HCT116 (cell line): ENCODE measurements at regions not wholly inside any gene's neighbourhood (a gene's known extent, or its start where the extent isn't known, plus 50 kb on each side); places are given as distances from the start of the nearest gene placed in this dataset.

ENCODE experiments used
- ATAC-seq: fragments of 200-7000 bp; cut with Tn5 transposase; 2 replicates; pipeline ENCODE4 v1.9.1; 2020; ENCODE audit warnings: mild to moderate bottlenecking, moderate library complexity
- BruUV-seq: library from RNA; stranded (reverse); fragments of 400-500 nt; replicated peaks from 2 replicates; lab custom pipeline; 2021; lab: Mats Ljungman, UMichigan
- CTCF ChIA-PET: fragments of 300-600 bp; sonication (Branson Sonifier 250); formaldehyde crosslinking; loops from one replicate; lab custom pipeline; 2021; ENCODE audit warnings: antibody characterized with exemption; lab: Charles Lee
- POLR2A ChIA-PET: fragments of 300-600, 350-600 bp; sonication (Branson Sonifier 250); formaldehyde crosslinking; loops from one replicate; lab custom pipeline; 2021; ENCODE audit warnings: antibody characterized with exemption; lab: Charles Lee
- RAD21 ChIA-PET, 2 experiments: fragments of 300-600 bp; sonication (Branson Sonifier 250); formaldehyde crosslinking; loops; one replicate each; lab custom pipeline; 2023; ENCODE audit warnings: low total read pairs in 2 of 2; ENCODE audit not compliant: uncharacterized antibody in 2 of 2, unreplicated experiment in 2 of 2, low non-redundant PET in 1 of 2; lab: Charles Lee
- DNase-seq: peaks from one replicate; pipeline ENCODE4 v3.0.0-alpha.2; 2010; ENCODE audit warnings: low read depth, low spot score
- H2AFZ ChIP-seq: fragments of 200-600 bp; shearing (Covaris generic), sonication (generic); 2 replicates; pipeline ENCODE4 v1.6.1; 2017; ENCODE audit warnings: low read depth, mixed run types, mixed read lengths, antibody characterized with exemption, low read length; ENCODE audit not compliant: poor library complexity, severe bottlenecking
- H3K27ac ChIP-seq: 2 replicates; pipeline ENCODE4 v1.5.1; 2012; ENCODE audit warnings: low read depth, low read length
- H3K27me3 ChIP-seq: fragments of 200-600 bp; sonication (generic); 2 replicates; pipeline ENCODE4 v1.6.1; 2016; ENCODE audit warnings: mixed run types, low read length, mixed read lengths; ENCODE audit not compliant: insufficient read depth
- H3K36me3 ChIP-seq, 2 experiments: fragments of 200-500 bp in 1 of 2; fragments of 200-600 bp in 1 of 2; sonication (Bioruptor generic) in 1 of 2; sonication (generic) in 1 of 2; 2 replicates each; pipeline versions ENCODE4 v1.5.1 to v1.6.1; 2014 to 2016; ENCODE audit warnings: low read length in 2 of 2, inconsistent platforms in 1 of 2, mixed read lengths in 1 of 2, mixed run types in 1 of 2; ENCODE audit not compliant: insufficient read depth in 2 of 2, control insufficient read depth in 1 of 2
- H3K4me1 ChIP-seq, 2 experiments: fragments of 200-600 bp in 1 of 2; sonication (generic) in 1 of 2; 2 replicates each; pipeline versions ENCODE4 v1.5.1 to v1.6.1; 2012 to 2017; ENCODE audit warnings: low read length in 2 of 2, inconsistent platforms in 1 of 2, mild to moderate bottlenecking in 1 of 2, mixed read lengths in 1 of 2, mixed run types in 1 of 2, moderate library complexity in 1 of 2; ENCODE audit not compliant: insufficient read depth in 2 of 2, control insufficient read depth in 1 of 2
- H3K4me2 ChIP-seq: fragments of 200-600 bp; sonication (generic); 2 replicates; pipeline ENCODE4 v1.6.1; 2017; ENCODE audit warnings: mixed run types, low read length, mixed read lengths
- H3K4me3 ChIP-seq, 2 experiments: fragments of 200-600 bp in 1 of 2; sonication (generic) in 1 of 2; replicated peaks in 1 of 2; 2 replicates each; pipeline ENCODE4 v1.5.1; 2011 to 2016; ENCODE audit warnings: low read length in 2 of 2, control low read depth in 1 of 2, low read depth in 1 of 2, mild to moderate bottlenecking in 1 of 2, mixed read lengths in 1 of 2, mixed run types in 1 of 2
- H3K79me2 ChIP-seq: fragments of 200-600 bp; sonication (generic); 2 replicates; pipeline ENCODE4 v1.6.1; 2017; ENCODE audit warnings: mild to moderate bottlenecking, mixed run types, low read length, moderate library complexity, mixed read lengths; ENCODE audit not compliant: insufficient read depth
- H3K9ac ChIP-seq: fragments of 200-600 bp; sonication (generic); 2 replicates; pipeline ENCODE4 v1.6.1; 2016; ENCODE audit warnings: low read length, mixed read lengths
- H3K9me2 ChIP-seq: fragments of 200-600 bp; sonication (generic), shearing (Covaris generic); 2 replicates; pipeline ENCODE4 v1.6.1; 2017; ENCODE audit warnings: mixed run types, mild to moderate bottlenecking, moderate library complexity; ENCODE audit not compliant: insufficient read depth
- H3K9me3 ChIP-seq, 2 experiments: fragments of 200-500 bp in 1 of 2; fragments of 200-600 bp in 1 of 2; sonication (Bioruptor generic) in 1 of 2; sonication (generic) in 1 of 2; 2 replicates each; pipeline ENCODE4 v1.6.1; 2014 to 2017; ENCODE audit warnings: low read length in 2 of 2, mixed read lengths in 2 of 2, inconsistent platforms in 1 of 2, low read depth in 1 of 2, mild to moderate bottlenecking in 1 of 2, mixed run types in 1 of 2, moderate library complexity in 1 of 2; ENCODE audit not compliant: control insufficient read depth in 1 of 2, insufficient read depth in 1 of 2
- H4K20me1 ChIP-seq: fragments of 200-600 bp; sonication (generic), shearing (Covaris generic); 2 replicates; pipeline ENCODE4 v1.6.1; 2017; ENCODE audit warnings: mixed run types, mild to moderate bottlenecking, moderate library complexity; ENCODE audit not compliant: insufficient read depth
- ATF3 ChIP-seq: IDR thresholded peaks from 2 replicates; pipeline ENCODE4 v1.6.1; 2012
- CEBPB ChIP-seq: IDR thresholded peaks from 2 replicates; pipeline ENCODE4 v1.6.1; 2012; ENCODE audit warnings: low read depth
- EGR1 ChIP-seq: IDR thresholded peaks from 2 replicates; pipeline ENCODE4 v1.6.1; 2012; ENCODE audit warnings: low read depth
- ELF1 ChIP-seq: IDR thresholded peaks from 2 replicates; pipeline ENCODE4 v1.6.1; 2012; ENCODE audit warnings: low read depth, borderline replicate concordance
- EZH2 ChIP-seq: fragments of 200-600 bp; sonication (generic); IDR thresholded peaks from 2 replicates; pipeline ENCODE4 v1.6.1; 2017; ENCODE audit warnings: antibody characterized with exemption, mixed run types
- EZH2phosphoT487 ChIP-seq: fragments of 200-600 bp; IDR thresholded peaks from 2 replicates; pipeline ENCODE4 v1.6.1; 2018; ENCODE audit warnings: antibody characterized with exemption, borderline replicate concordance
- FOSL1 ChIP-seq: IDR thresholded peaks from 2 replicates; pipeline ENCODE4 v1.6.1; 2012; ENCODE audit warnings: low read depth
- POLR2A ChIP-seq: IDR thresholded peaks from 2 replicates; pipeline ENCODE4 v1.7.0; 2011; ENCODE audit warnings: borderline replicate concordance; ENCODE audit not compliant: insufficient read depth, insufficient read length; ENCODE audit errors: extremely low read depth
- RAD21 ChIP-seq: IDR thresholded peaks from 2 replicates; pipeline ENCODE4 v1.6.1; 2012; ENCODE audit warnings: low read depth, mild to moderate bottlenecking
- SIN3A ChIP-seq: IDR thresholded peaks from 2 replicates; pipeline ENCODE4 v1.6.1; 2012; ENCODE audit warnings: low read depth
- SP1 ChIP-seq: IDR thresholded peaks from 2 replicates; pipeline ENCODE4 v1.6.1; 2012; ENCODE audit warnings: low read depth
- SRF ChIP-seq: IDR thresholded peaks from 2 replicates; pipeline ENCODE4 v1.6.1; 2012; ENCODE audit warnings: low read depth
- ZBTB33 ChIP-seq: IDR thresholded peaks from 2 replicates; pipeline ENCODE4 v1.6.1; 2011; ENCODE audit warnings: mild to moderate bottlenecking, low read length, moderate library complexity; ENCODE audit not compliant: insufficient replicate concordance; ENCODE audit errors: extremely low read depth
- ZFX ChIP-seq: fragments of 450-650 bp; IDR thresholded peaks from 2 replicates; pipeline ENCODE4 v1.6.1; 2017
- ZNF274 ChIP-seq: fragments of 200-500 bp; sonication (Bioruptor generic); IDR thresholded peaks from 2 replicates; pipeline ENCODE4 v1.6.1; 2014; ENCODE audit warnings: mild to moderate bottlenecking, low read depth, low read length, inconsistent platforms
- intact Hi-C: fragments of 100-400 bp; cut with micrococcal nuclease; formaldehyde crosslinking; loops from 2 replicates; pipeline ENCODE4 v1.10.0; 2022
- TF ChIP-seq, protein P1 (sequence below): IDR thresholded peaks from 2 replicates; pipeline ENCODE4 v1.6.1; 2012

GRCh38 chr1:221558396-221558795, 183.5 kb downstream of the DUSP10 start:
- Histone ChIP-seq H2AFZ (no peak overlapping the region), H3K79me2 (no peaks in the 10 kb centered on the region), H3K36me3 (no peaks in the 10 kb centered on the region), H3K27me3 (no peaks in the 10 kb centered on the region), H3K4me2 (no peak overlapping the region), H4K20me1 (no peaks in the 10 kb centered on the region), H3K9me3 (no peaks in the 10 kb centered on the region), H3K4me3 (no peak overlapping the region), H3K9ac (no peak overlapping the region), H3K27ac (no peak overlapping the region), H3K9me2 (no peaks in the 10 kb centered on the region), H3K4me1 (no peaks in the 10 kb centered on the region)
- intact Hi-C loops, result no loop called here
- TF ChIP-seq POLR2A (no peak), EZH2 (no peak), CEBPB (no peak)
- TF ChIP-seq, protein P1, sequence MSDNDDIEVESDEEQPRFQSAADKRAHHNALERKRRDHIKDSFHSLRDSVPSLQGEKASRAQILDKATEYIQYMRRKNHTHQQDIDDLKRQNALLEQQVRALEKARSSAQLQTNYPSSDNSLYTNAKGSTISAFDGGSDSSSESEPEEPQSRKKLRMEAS, result no peak
- no TSS peak for BruUV-seq
- RAD21 ChIA-PET, result no interaction called here
- POLR2A ChIA-PET, result no interaction called here
- ATAC-seq, result no peak
- CTCF ChIA-PET, result no interaction called here
- no peak for DNase-seq

GRCh38 chr1:221559911-221560310, 182.0 kb downstream of the DUSP10 start:
- H3K27me3 ChIP-seq, result no peaks in the 10 kb centered on the region
- H3K9ac ChIP-seq, result no peak overlapping the region
- no peak for ATAC-seq
- ChIA-PET RAD21 (no interaction called here), POLR2A (no interaction called here), CTCF (no interaction called here)
- no peak overlapping the region for H3K4me2 ChIP-seq
- BruUV-seq, result no TSS peak
- no peaks in the 10 kb centered on the region for H3K36me3 ChIP-seq
- H3K79me2 ChIP-seq, result no peaks in the 10 kb centered on the region
- no peak overlapping the region for H2AFZ ChIP-seq
- no peaks in the 10 kb centered on the region for H3K9me2 ChIP-seq
- H4K20me1 ChIP-seq, result no peaks in the 10 kb centered on the region
- no peaks in the 10 kb centered on the region for H3K4me1 ChIP-seq
- no peak for DNase-seq
- no peak overlapping the region for H3K27ac ChIP-seq
- TF ChIP-seq ZFX, result no peak
- TF ChIP-seq ZBTB33, result no peak
- TF ChIP-seq SRF, result no peak
- TF ChIP-seq SP1, result no peak
- no peak for TF ChIP-seq EGR1
- no peak for TF ChIP-seq CEBPB
- no peak for TF ChIP-seq FOSL1
- no peak for TF ChIP-seq ATF3
- no peak for TF ChIP-seq RAD21
- TF ChIP-seq, protein P1, result no peak
- TF ChIP-seq ELF1, result no peak
- TF ChIP-seq EZH2, result no peak
- no peak for TF ChIP-seq ZNF274
- TF ChIP-seq EZH2phosphoT487, result no peak
- TF ChIP-seq SIN3A, result no peak
- intact Hi-C loops, result no loop called here
- no peak overlapping the region for H3K4me3 ChIP-seq
- no peaks in the 10 kb centered on the region for H3K9me3 ChIP-seq
